ENCODE measurements at regions not wholly inside any gene's neighbourhood (a gene's known extent, or its start where the extent isn't known, plus 50 kb on each side); places are given as distances from the start of the nearest gene placed in this dataset.

GRCh38 chr2:124988111-124988510 is 963.0 kb downstream of the CNTNAP5 start:
- H2AFZ ChIP-seq (ENCODE audit: low read length) = no peak overlapping the region
- ChIA-PET POLR2A (no interaction called here), CTCF (ENCODE audit: low intra/inter-chr PET ratio, low total read pairs) (no interaction called here)
- DNase-seq (ENCODE audit: low spot score) (no peak), ATAC-seq (no peak), FAIRE-seq (no peak)
- H3K9me3 ChIP-seq (ENCODE audit: low read length) = peaks cover 39% of the 10 kb centered on the region
- no TSS peak for BruUV-seq (replicated peaks)
- no peak overlapping the region for H3K9ac ChIP-seq (ENCODE audit: insufficient read depth, low read depth, low read length)
- H3K4me1 ChIP-seq (ENCODE audit: insufficient read depth, low read length) = no peaks in the 10 kb centered on the region
- intact Hi-C loops (cut with micrococcal nuclease; ENCODE audit: unreplicated experiment) = no loop called here
- H3K79me2 ChIP-seq (ENCODE audit: insufficient read depth, low read length) = no peaks in the 10 kb centered on the region
- in situ Hi-C loops (cut with HindIII; ENCODE audit: extremely low pct_ligation_motif_present, low pct_unique_long_range_greater_than_20kb) = no loop called here
- H3K36me3 ChIP-seq (replicated peaks in 1 of 2; ENCODE audit: control insufficient read depth in 1 of 2, insufficient read depth in 2 of 2, low read length in 2 of 2) = no peaks in the 10 kb centered on the region
- H3K27ac ChIP-seq (ENCODE audit: extremely low read length, insufficient read depth, low read length) = no peak overlapping the region
- no peak overlapping the region for H3K4me2 ChIP-seq (ENCODE audit: low read depth, low read length)
- 38% methylated on average over 2 of the region's 2 CpGs for WGBS (ENCODE audit: low lambda C conversion rate)
- no peak for TF ChIP-seq CHCHD3 (CRISPR knock-in tag; IDR thresholded peaks at IDR 0.05)
- no peak for TF ChIP-seq NR2C2 (CRISPR knock-in tag; IDR thresholded peaks at IDR 0.05; ENCODE audit: borderline replicate concordance)
- no peak for TF ChIP-seq FOXA3 (CRISPR knock-in tag; IDR thresholded peaks at IDR 0.05)
- TF ChIP-seq RFXANK (CRISPR knock-in tag; IDR thresholded peaks at IDR 0.05) = no peak
- TF ChIP-seq KDM6A (CRISPR knock-in tag; IDR thresholded peaks at IDR 0.05; ENCODE audit: low read depth) = no peak
- TF ChIP-seq CBFB (CRISPR knock-in tag; IDR thresholded peaks at IDR 0.05) = no peak
- peak; percentile 94 for TF ChIP-seq ATF7 (IDR thresholded peaks at IDR 0.05)
- TF ChIP-seq ATF7 (CRISPR knock-in tag; IDR thresholded peaks at IDR 0.05) = no peak
- no peak for TF ChIP-seq ELF3 (CRISPR knock-in tag; IDR thresholded peaks at IDR 0.05)
- TF ChIP-seq RFX1 (IDR thresholded peaks at IDR 0.05) = no peak
- no peak overlapping the region for H3K4me3 ChIP-seq (replicated peaks in 1 of 3; ENCODE audit: insufficient read depth in 1 of 3, low read depth in 2 of 3, low read length in 3 of 3)
- no peaks in the 10 kb centered on the region for H4K20me1 ChIP-seq (ENCODE audit: insufficient read depth, low read length)
- no peaks in the 10 kb centered on the region for H3K27me3 ChIP-seq (ENCODE audit: control insufficient read depth in 1 of 2, insufficient read depth in 2 of 2, low read length in 2 of 2)

- Histone ChIP-seq H3K9me3 (ENCODE audit: low read length) (peaks cover 39% of the 10 kb centered on the region), H2AFZ (ENCODE audit: low read length) (no peak overlapping the region), H3K4me1 (ENCODE audit: insufficient read depth, low read length) (no peaks in the 10 kb centered on the region), H3K9ac (ENCODE audit: insufficient read depth, low read depth, low read length) (no peak overlapping the region), H3K4me2 (ENCODE audit: low read depth, low read length) (no peak overlapping the region), H3K36me3 (replicated peaks in 1 of 2; ENCODE audit: control insufficient read depth in 1 of 2, insufficient read depth in 2 of 2, low read length in 2 of 2) (no peaks in the 10 kb centered on the region), H4K20me1 (ENCODE audit: insufficient read depth, low read length) (no peaks in the 10 kb centered on the region), H3K4me3 (replicated peaks in 1 of 3; ENCODE audit: insufficient read depth in 1 of 3, low read depth in 2 of 3, low read length in 3 of 3) (no peak overlapping the region), H3K27ac (ENCODE audit: extremely low read length, insufficient read depth, low read length) (no peak overlapping the region), H3K79me2 (ENCODE audit: insufficient read depth, low read length) (no peaks in the 10 kb centered on the region), H3K27me3 (ENCODE audit: control insufficient read depth in 1 of 2, insufficient read depth in 2 of 2, low read length in 2 of 2) (no peaks in the 10 kb centered on the region)
- ATAC-seq (no peak), FAIRE-seq (no peak), DNase-seq (ENCODE audit: low spot score) (no peak)
- POLR2A ChIA-PET = no interaction called here
- no TSS peak for BruUV-seq (replicated peaks)
- in situ Hi-C loops (cut with HindIII; ENCODE audit: extremely low pct_ligation_motif_present, low pct_unique_long_range_greater_than_20kb) (no loop called here), intact Hi-C loops (cut with micrococcal nuclease; ENCODE audit: unreplicated experiment) (no loop called here)
- 25% methylated on average over 3 of the region's 3 CpGs for WGBS (ENCODE audit: low lambda C conversion rate)
- CTCF ChIA-PET (ENCODE audit: low intra/inter-chr PET ratio, low total read pairs) = no interaction called here
- no peak for TF ChIP-seq ZHX2 (IDR thresholded peaks at IDR 0.05; ENCODE audit: low read depth)
- TF ChIP-seq ZHX2 (CRISPR knock-in tag; IDR thresholded peaks at IDR 0.05; ENCODE audit: borderline replicate concordance) = no peak
- TF ChIP-seq TEAD2 (CRISPR knock-in tag; IDR thresholded peaks at IDR 0.05) = no peak
- TF ChIP-seq FOXA1 (IDR thresholded peaks at IDR 0.05) = no peak
- TF ChIP-seq FOXA1 (CRISPR knock-in tag; IDR thresholded peaks at IDR 0.05) = no peak
- TF ChIP-seq LBX2 (CRISPR knock-in tag; IDR thresholded peaks at IDR 0.05; ENCODE audit: borderline replicate concordance) = no peak
- no peak for TF ChIP-seq KLF6 (CRISPR knock-in tag; IDR thresholded peaks at IDR 0.05)
- TF ChIP-seq KDM2A (CRISPR knock-in tag; IDR thresholded peaks at IDR 0.05; ENCODE audit: borderline replicate concordance, low read depth) = no peak
These were observed 963.7 kb downstream of the CNTNAP5 start for GRCh38 chr2:124988794-124989193.

Data from HepG2 (cell line).